Esophagus mucosa (tissue), 1 donor: ENCODE measurements at regions not wholly inside any gene's neighbourhood (a gene's known extent, or its start where the extent isn't known, plus 50 kb on each side); places are given as distances from the start of the nearest gene placed in this dataset.
"Not testable (repeated sequence)": the region's sequence is repeated elsewhere in the genome, so short reads cannot be mapped to it uniquely, and the experiment has no call there.

ENCODE experiments used
- ATAC-seq: fragments of 200-7000 bp; cut with Tn5 transposase; one replicate; pipeline ENCODE4 v1.9.1; 2020
- donor health status: DM: yes; HTN: yes; CAD: no.

- ATAC-seq = no peak
Observed at GRCh38 chr3:17823816-17824215, 81.4 kb upstream of the TBC1D5 start.

- ATAC-seq = no peak
Observed at GRCh38 chr3:17823036-17823435, 80.6 kb upstream of the TBC1D5 start.

GRCh38 chr3:17820704-17821103, 78.3 kb upstream of the TBC1D5 start:
- ATAC-seq = no peak

GRCh38 chr3:17820275-17820674, 77.8 kb upstream of the TBC1D5 start:
- ATAC-seq = no peak

GRCh38 chr3:17817973-17818372, 75.5 kb upstream of the TBC1D5 start:
- not testable (repeated sequence) for ATAC-seq

- no peak for ATAC-seq
Observed at GRCh38 chr3:17817545-17817944, 75.1 kb upstream of the TBC1D5 start.

GRCh38 chr3:17816839-17817238, 74.4 kb upstream of the TBC1D5 start:
- ATAC-seq = not testable (repeated sequence)

GRCh38 chr3:17812328-17812727, 69.9 kb upstream of the TBC1D5 start:
- not testable (repeated sequence) for ATAC-seq

- no peak for ATAC-seq
Observed at GRCh38 chr3:17811646-17812045, 69.2 kb upstream of the TBC1D5 start.

- ATAC-seq = no peak
Observed at GRCh38 chr3:17810759-17811158, 68.3 kb upstream of the TBC1D5 start.

- no peak for ATAC-seq
Observed at GRCh38 chr3:17808994-17809393, 66.6 kb upstream of the TBC1D5 start.

- no peak for ATAC-seq
Observed at GRCh38 chr3:17806876-17807275, 64.4 kb upstream of the TBC1D5 start.

- no peak for ATAC-seq
Observed at GRCh38 chr3:17806201-17806600, 63.8 kb upstream of the TBC1D5 start.

GRCh38 chr3:17805461-17805940, 63.1 kb upstream of the TBC1D5 start:
- ATAC-seq = no peak

GRCh38 chr3:17802950-17803349, 60.5 kb upstream of the TBC1D5 start:
- ATAC-seq = no peak

GRCh38 chr3:17801131-17801530, 58.7 kb upstream of the TBC1D5 start:
- ATAC-seq = no peak

- no peak for ATAC-seq
Observed at GRCh38 chr3:17800232-17800631, 57.8 kb upstream of the TBC1D5 start.

GRCh38 chr3:17799312-17799711, 56.9 kb upstream of the TBC1D5 start:
- ATAC-seq = no peak

GRCh38 chr3:17798000-17798399, 55.6 kb upstream of the TBC1D5 start:
- ATAC-seq = no peak

GRCh38 chr3:17795711-17796110, 53.3 kb upstream of the TBC1D5 start:
- no peak for ATAC-seq

GRCh38 chr3:17795280-17795679, 52.8 kb upstream of the TBC1D5 start:
- no peak for ATAC-seq

- no peak for ATAC-seq
Observed at GRCh38 chr3:17793542-17794195, 51.2 kb upstream of the TBC1D5 start.
